NT2/D1 (cell line): ENCODE measurements at regions not wholly inside any gene's neighbourhood (a gene's known extent, or its start where the extent isn't known, plus 50 kb on each side); places are given as distances from the start of the nearest gene placed in this dataset.

Experiments used
- YY1 ChIP-seq: IDR thresholded peaks from 2 replicates; pipeline ENCODE4 v1.6.1; 2011; ENCODE audit not compliant: insufficient read length, insufficient read depth
- ZNF274 ChIP-seq: IDR thresholded peaks from 2 replicates; pipeline ENCODE4 v1.6.1; 2011; ENCODE audit warnings: mild to moderate bottlenecking, low read depth, low read length

DNA sequence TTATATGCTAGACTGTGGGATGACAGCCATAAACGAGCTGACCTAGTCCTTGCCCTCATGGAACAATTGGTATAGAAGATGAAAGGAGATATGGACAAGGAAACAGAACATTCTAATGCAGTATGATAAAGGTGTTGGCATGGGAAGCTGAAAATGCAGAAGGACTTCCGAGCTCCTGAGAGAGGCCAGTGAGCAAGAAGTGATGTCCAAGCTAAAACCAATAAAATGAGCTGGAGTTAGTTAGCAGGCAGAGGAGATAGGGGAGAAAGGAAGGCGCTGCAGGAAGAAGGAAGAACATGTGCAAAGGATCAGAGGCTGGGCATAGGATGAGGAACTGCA lies 64.5 kb downstream of the BOD1L2 start:
- TF ChIP-seq ZNF274 (no peak), YY1 (no peak)
